Right ventricle myocardium inferior (tissue), 1 donor: ENCODE measurements at regions not wholly inside any gene's neighbourhood (a gene's known extent, or its start where the extent isn't known, plus 50 kb on each side); places are given as distances from the start of the nearest gene placed in this dataset.

Experiments
- ATAC-seq: fragments of 200-7000 bp; cut with Tn5 transposase; one replicate; pipeline ENCODE4 v1.9.1; 2020; ENCODE audit warnings: mild to moderate bottlenecking, moderate library complexity
- DNase-seq: peaks from one replicate; pipeline ENCODE4 v3.0.0; 2021; ENCODE audit errors: missing footprints
- intact Hi-C: fragments of 100-400 bp; cut with DNase I; formaldehyde crosslinking; loops from one replicate; pipeline ENCODE4 v1.11.0; 2022
- donor health status: DM: no; HTN: yes; CAD: no; lungs with severe emphysema.

DNA sequence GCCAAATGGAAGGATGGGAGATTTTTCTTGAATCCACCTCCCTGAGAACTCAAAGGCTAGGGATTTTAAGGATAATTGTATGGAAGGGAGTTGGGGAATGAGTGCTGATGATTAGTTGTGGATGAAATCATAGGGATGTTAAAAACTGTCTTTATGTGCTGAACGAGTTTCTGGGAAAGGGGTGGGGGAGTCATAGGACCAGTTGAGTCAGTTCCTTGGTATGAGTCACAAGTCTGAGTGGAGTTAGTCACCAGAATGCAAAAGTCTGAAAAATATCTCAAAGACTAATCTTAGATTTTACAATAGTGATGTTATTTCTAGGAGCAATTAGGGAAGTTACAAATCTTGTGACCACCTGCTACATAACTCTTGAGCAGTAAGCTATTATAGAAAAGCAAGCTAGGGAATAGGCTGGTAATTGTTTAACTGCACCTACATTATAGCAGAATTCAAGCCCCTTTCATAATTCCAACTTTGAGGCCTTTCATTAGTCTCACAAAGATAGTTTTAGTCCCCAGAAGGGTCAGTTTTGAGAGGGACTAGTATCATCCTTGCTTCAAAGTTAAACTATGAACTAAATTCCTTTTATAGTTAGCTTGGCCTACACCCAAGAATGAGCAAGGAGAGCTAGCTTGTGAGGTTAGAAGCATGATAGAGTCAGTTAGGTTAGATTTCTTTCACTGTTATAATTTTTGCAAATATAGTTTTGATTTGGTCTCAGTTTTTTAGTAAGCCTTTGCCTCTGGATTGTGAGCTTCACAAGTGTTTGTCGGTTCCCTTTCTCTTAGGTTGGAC is 668.0 kb downstream of the ETS1 start:
- no peak for DNase-seq
- ATAC-seq: no peak
- intact Hi-C loops: no loop called here

DNA sequence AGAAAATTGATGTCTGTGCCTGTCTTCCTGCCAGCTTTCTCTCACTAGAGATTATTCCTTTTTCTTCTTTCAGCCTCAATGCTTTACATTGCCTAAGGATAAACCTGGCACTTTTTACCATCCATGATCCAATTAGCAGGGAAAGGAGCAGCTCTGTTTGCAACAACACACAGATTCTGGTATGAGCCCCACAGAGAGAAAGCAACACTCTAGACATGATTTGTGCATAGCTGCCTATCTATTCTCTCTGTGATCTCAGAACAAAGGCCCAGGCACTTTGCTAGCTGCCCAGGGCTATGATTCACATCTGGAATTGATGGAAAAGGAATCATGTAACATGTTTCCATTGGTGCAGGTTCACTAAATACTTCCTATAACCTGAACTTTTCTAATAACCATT is 685.0 kb downstream of the ETS1 start:
- intact Hi-C loops: no loop called here

GRCh38 chr11:127898422-127899365 is 688.7 kb downstream of the ETS1 start:
- DNase-seq (no peak), ATAC-seq (no peak)
- intact Hi-C loops: no loop called here

More for the DNA sequence above, 685.0 kb downstream of the ETS1 start:
- no peak for ATAC-seq
- no peak for DNase-seq

- ATAC-seq: no peak
- intact Hi-C loops: no loop called here
Measured at GRCh38 chr11:127895776-127896175, 691.6 kb downstream of the ETS1 start.

DNA sequence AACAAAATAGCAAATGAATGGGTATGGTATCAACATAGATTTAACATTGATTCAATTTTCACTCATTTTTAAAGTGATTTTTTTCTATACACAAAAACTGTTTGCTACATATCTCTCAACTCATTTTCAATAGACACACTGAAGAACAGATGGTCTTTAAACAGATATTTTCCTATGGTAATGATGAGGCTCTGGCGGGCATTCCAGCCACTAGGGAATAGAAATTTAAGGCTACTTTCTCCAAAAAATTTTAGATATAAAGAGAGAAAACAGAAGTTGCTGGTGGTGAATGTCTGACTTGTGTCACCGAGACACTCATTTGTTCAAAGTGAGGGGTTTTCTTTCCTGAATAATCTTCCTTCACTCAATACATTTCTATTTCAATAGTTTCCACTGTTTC is 693.0 kb downstream of the ETS1 start:
- ATAC-seq (no peak), DNase-seq (peak; percentile 39)
- intact Hi-C loops: no loop called here

More at GRCh38 chr11:127895776-127896175, 691.6 kb downstream of the ETS1 start:
- DNase-seq: no peak

- intact Hi-C loops: no loop called here
- ATAC-seq (no peak), DNase-seq (no peak)
Measured at GRCh38 chr11:127890030-127890615, 697.2 kb downstream of the ETS1 start.

DNA sequence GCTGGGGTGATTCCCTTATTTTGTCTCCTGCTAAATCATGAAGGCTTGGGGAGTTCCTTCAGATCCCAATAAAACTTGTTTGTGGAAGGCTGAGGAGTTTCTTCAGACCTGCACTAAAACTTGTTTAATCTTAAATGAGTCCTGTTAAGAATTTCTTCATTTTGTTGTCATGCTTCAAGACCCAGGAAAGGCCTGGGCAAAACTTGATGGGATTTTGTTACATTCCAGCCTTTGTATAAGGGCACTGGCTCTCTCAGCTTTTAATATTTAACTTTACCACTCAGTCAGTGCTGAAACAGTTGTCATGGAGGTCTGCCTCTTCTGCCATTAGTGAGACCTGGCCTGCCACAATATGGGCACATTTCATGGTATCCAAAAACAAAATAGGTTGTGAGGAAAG is 699.0 kb downstream of the ETS1 start:
- DNase-seq: no peak
- intact Hi-C loops: no loop called here
- no peak for ATAC-seq

DNA sequence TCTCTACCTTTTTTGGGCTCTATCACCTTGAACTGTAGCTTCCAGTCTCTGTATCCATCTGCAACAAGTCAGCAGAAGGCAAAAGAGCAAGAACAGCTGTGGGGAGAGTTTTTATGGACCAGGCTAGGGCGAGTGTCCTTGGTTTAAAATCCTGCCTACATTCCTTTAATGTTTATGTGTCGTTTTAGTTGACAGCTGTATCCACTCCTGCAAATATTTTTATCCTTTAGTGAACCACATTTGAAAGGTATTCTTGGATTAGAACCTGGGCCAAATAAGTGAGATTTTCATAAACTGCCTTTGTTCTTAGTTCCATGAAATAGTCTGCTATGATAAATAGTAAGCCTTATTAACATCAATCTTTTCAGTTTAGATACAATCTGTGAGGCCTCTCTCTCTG is 712.2 kb downstream of the ETS1 start:
- no peak for DNase-seq
- intact Hi-C loops: no loop called here

DNA sequence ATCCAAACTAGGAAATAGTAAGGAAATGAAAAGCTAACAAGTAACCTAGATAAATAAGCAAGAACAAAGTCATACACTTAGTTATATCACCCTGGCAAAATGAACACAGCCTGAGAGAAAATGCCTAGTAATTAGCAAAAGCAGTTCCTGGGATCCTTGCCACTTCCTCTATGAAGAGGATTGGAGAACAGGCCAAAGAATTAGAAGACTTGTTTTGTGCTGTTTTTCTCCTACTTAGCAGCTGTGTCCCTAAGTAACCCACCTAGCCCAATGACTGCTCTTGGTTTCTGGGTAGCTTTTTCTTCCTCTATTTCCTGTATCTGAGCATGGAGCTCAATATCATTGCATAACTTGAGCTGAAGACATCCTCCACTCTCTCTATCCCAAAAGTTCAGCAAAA is 713.9 kb downstream of the ETS1 start:
- DNase-seq (no peak), ATAC-seq (no peak)
- intact Hi-C loops: no loop called here

More for the DNA sequence above, 712.2 kb downstream of the ETS1 start:
- no peak for ATAC-seq

DNA sequence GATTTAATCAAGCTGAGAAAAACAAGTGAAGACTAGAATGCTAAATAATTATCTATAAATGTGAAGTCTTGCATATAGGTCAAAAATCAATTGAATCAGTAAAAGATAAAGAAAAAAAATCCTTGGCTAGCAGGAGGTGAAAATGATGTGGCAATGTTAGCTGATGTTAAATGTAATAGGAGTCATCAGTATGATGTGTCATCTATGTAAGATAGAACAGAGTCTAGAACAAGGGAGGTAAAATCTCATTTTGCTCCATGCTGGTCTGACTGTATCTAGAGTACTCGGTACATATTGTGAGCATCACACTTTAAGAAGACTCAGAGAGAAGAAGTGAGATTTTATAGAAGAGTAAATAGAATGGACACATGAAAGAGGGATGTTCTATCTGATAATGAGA is 721.2 kb downstream of the ETS1 start:
- DNase-seq (no peak), ATAC-seq (no peak)
- intact Hi-C loops: no loop called here

DNA sequence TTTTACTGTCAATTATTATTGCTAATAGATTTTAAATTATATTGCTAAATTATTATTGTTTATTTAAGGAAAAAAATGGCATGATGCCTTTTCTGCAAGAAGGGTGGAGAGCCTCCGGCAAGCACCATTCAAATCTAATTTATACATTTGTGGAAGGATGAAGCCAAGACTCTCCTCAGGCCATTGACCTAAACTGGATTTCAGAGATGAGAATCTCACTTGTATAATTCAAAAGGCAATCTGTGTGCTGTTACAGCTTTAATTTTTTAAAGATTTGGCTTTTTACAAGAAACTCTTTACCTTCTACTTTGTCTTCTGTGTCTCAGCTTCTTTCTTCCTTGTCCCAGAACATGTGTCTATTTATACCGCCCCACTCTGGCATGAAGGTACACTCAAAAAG is 722.5 kb downstream of the ETS1 start:
- intact Hi-C loops: no loop called here
- ATAC-seq: no peak
- no peak for DNase-seq

- intact Hi-C loops: no loop called here
- DNase-seq: no peak
- ATAC-seq: no peak
Measured at GRCh38 chr11:127862406-127862805, 725.0 kb downstream of the ETS1 start.

- no peak for DNase-seq
- intact Hi-C loops: no loop called here
Measured at GRCh38 chr11:127859941-127860354, 727.4 kb downstream of the ETS1 start.

GRCh38 chr11:127844876-127845275 is 742.5 kb downstream of the ETS1 start:
- intact Hi-C loops: no loop called here
- no peak for DNase-seq
- ATAC-seq: no peak

More at GRCh38 chr11:127859941-127860354, 727.4 kb downstream of the ETS1 start:
- ATAC-seq: no peak

DNA sequence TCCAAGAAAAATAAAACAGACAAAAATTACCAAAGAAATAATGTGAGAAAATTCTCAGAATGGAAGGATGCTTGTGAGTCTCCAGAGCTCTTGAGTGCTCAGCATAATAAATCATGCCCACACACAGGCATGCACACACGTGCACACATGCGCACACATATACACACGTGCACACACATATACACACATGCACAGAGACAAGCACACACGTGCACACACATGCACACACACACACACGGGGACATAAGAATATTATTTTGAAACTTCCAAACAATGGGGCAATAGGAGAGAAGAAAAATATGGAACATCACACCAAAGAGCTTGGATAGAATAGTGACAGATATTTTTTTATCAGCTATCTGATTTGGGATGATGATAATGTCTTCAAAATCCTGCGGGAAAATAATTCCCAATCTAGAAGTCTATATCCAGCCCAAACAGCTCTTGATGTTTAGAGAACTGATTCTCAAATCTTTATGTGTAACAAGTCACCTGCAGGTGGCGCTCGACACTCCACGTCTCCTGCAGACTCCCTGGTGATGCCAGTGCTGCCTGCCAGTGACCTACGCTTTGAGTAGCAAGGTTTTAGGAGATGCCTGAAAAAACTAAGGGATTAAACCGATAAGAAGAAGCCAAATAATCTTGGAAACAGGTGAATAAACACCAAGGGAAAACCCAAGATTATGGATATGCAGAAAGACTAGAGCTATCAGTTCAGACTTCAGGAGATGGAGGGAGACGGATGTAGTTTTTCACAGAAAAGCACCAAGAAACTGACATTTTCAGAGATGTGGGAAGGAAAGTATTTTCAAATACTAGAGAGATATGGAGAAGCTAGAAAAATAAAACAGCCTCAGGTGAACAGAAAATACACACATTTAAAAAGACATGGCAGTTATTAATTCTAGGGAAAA is 743.6 kb downstream of the ETS1 start:
- DNase-seq (peak; percentile 82), ATAC-seq (no peak)
- intact Hi-C loops: no loop called here

DNA sequence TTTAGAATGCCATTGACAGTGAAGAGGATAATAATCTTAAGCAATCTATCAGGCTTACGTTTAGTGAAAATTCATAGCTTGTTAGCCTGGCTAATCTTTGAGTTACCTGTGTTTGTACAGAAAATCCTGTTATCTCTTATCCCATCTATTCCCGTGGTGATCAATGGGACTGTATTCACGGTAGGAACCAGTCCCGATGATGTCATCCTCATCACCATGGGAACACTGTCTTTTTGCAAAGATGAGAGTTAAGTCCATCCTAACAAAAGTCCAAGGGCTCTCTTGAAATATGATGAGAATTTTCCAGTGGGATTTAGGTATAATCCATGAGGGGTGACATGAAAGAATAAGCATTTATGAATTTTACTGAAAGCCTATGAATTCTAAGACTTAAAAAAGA is 762.2 kb downstream of the ETS1 start:
- DNase-seq: no peak
- no peak for ATAC-seq
- intact Hi-C loops: no loop called here

GRCh38 chr11:127818625-127819024 is 768.7 kb downstream of the ETS1 start:
- no peak for DNase-seq
- ATAC-seq: no peak
- intact Hi-C loops: no loop called here

DNA sequence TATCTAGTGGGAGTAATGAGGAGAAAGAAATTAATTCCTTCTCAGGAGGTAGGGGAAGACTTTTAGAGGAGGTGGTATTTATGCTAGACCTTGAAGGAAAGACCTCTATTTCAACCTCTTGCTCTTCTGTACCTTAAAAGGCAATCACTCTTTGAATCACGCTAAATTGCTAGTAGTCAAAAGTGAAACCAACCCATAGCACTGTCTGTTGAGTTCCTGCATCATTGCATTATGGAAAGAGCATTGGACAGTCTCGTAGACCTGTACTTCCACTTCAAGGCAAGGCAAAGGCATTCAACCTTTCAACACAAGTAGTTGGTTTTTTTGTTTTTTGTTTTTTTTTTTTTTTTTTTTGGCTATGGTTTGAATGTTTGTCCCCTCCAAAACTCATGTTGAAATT is 770.4 kb downstream of the ETS1 start:
- ATAC-seq (no peak), DNase-seq (no peak)
- intact Hi-C loops: no loop called here

DNA sequence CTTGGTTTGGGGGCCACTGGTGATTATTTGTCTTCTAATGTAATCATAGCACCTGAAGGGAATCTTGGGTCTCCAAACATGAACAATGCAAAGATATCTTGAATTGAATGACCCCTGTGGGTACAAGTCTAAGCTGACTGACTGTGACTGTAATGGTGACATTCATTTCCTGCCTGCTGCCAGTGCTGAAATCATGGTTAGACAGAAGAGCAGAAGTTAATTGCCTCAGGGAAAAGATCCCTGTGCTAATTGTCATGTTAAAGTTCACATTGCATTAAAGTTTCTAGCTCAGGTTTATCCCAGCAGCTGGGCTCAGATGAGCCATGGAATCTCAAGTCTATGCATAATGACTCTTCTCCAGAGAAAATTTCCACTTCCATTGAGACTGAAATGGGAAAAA is 772.0 kb downstream of the ETS1 start:
- DNase-seq: no peak
- no peak for ATAC-seq
- intact Hi-C loops: no loop called here
